Gastroesophageal sphincter (tissue), 3 donors: ENCODE measurements at regions not wholly inside any gene's neighbourhood (a gene's known extent, or its start where the extent isn't known, plus 50 kb on each side); places are given as distances from the start of the nearest gene placed in this dataset.

Source experiments
- EP300 ChIP-seq: sonication (generic); formaldehyde crosslinking; IDR thresholded peaks from one replicate; pipeline ENCODE4 v1.6.1; 2017; ENCODE audit warnings: antibody characterized with exemption, mild to moderate bottlenecking
- POLR2A ChIP-seq, 2 donors: fragments of 450-650 bp; IDR thresholded peaks; one replicate each; pipeline ENCODE4 v1.6.1; 2017; ENCODE audit warnings: antibody characterized with exemption in 2 of 2, mild to moderate bottlenecking in 2 of 2, moderate library complexity in 1 of 2
- TF ChIP-seq, protein P1 (sequence below), 4 experiments: fragments of 200-600 bp in 2 of 4; fragments of 450-650 bp in 2 of 4; sonication (generic) in 1 of 4; IDR thresholded peaks; one replicate each; pipeline ENCODE4 v1.5.1; 2017 to 2019; ENCODE audit warnings: antibody characterized with exemption in 4 of 4, mild to moderate bottlenecking in 2 of 4, moderate library complexity in 2 of 4

DNA sequence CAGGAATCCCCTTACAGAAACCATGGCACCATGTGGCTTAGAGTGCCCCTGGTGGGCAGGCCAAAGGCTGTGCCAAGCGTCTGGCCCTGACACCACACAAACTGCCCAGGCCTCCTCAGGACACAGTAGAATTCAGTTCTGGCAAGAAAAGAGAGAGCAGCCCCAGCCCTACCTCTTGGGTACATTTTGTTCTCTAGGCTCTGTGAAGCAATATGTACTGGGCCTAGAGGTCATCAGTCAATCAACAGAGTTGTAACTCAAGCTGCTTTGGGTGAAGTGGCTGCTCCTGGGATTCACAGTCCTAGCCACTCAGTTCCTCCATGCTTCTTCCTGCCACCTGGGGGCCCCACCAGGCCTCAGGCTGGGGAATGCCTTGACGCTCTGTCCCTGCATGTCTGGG, 158.1 kb upstream of the MAMLD1 start:
- TF ChIP-seq, protein P1, sequence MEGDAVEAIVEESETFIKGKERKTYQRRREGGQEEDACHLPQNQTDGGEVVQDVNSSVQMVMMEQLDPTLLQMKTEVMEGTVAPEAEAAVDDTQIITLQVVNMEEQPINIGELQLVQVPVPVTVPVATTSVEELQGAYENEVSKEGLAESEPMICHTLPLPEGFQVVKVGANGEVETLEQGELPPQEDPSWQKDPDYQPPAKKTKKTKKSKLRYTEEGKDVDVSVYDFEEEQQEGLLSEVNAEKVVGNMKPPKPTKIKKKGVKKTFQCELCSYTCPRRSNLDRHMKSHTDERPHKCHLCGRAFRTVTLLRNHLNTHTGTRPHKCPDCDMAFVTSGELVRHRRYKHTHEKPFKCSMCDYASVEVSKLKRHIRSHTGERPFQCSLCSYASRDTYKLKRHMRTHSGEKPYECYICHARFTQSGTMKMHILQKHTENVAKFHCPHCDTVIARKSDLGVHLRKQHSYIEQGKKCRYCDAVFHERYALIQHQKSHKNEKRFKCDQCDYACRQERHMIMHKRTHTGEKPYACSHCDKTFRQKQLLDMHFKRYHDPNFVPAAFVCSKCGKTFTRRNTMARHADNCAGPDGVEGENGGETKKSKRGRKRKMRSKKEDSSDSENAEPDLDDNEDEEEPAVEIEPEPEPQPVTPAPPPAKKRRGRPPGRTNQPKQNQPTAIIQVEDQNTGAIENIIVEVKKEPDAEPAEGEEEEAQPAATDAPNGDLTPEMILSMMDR (IDR thresholded peaks at IDR 0.05) = no peak
- no peak for TF ChIP-seq EP300
- TF ChIP-seq POLR2A (IDR thresholded peaks at IDR 0.05) = no peak
